Ishikawa (cell line): ENCODE measurements at regions not wholly inside any gene's neighbourhood (a gene's known extent, or its start where the extent isn't known, plus 50 kb on each side); places are given as distances from the start of the nearest gene placed in this dataset.

Experiments used
- CEBPB ChIP-seq: IDR thresholded peaks from 2 replicates; pipeline ENCODE4 v1.6.1; 2012
- CREB1 ChIP-seq: IDR thresholded peaks from 2 replicates; pipeline ENCODE4 v1.6.1; 2012; ENCODE audit warnings: low read depth
- EGR1 ChIP-seq: IDR thresholded peaks from 2 replicates; pipeline ENCODE4 v1.6.1; 2012
- EP300 ChIP-seq: IDR thresholded peaks from 2 replicates; pipeline ENCODE4 v1.6.1; 2012; ENCODE audit warnings: borderline replicate concordance
- FOXM1 ChIP-seq: IDR thresholded peaks from 2 replicates; pipeline ENCODE4 v1.6.1; 2012; ENCODE audit warnings: low read depth, borderline replicate concordance
- NFIC ChIP-seq: IDR thresholded peaks from 2 replicates; pipeline ENCODE4 v1.6.1; 2012
- RAD21 ChIP-seq: IDR thresholded peaks from 2 replicates; pipeline ENCODE4 v1.6.1; 2012; ENCODE audit warnings: low read depth
- TAF1 ChIP-seq: IDR thresholded peaks from 2 replicates; pipeline ENCODE4 v1.6.1; 2012; ENCODE audit warnings: low read depth, mild to moderate bottlenecking
- TCF12 ChIP-seq: IDR thresholded peaks from 2 replicates; pipeline ENCODE4 v1.6.1; 2012; ENCODE audit warnings: low read depth
- TEAD4 ChIP-seq: IDR thresholded peaks from 2 replicates; pipeline ENCODE4 v1.6.1; 2012
- USF1 ChIP-seq: IDR thresholded peaks from 2 replicates; pipeline ENCODE4 v1.6.1; 2012
- YY1 ChIP-seq: IDR thresholded peaks from 2 replicates; pipeline ENCODE4 v1.6.1; 2012; ENCODE audit warnings: low read depth
- ZBTB7A ChIP-seq: IDR thresholded peaks from 2 replicates; pipeline ENCODE4 v1.6.1; 2012; ENCODE audit warnings: low read depth
- TF ChIP-seq, protein P1 (sequence below): IDR thresholded peaks from 2 replicates; pipeline ENCODE4 v1.6.1; 2012
- TF ChIP-seq, protein P2 (sequence below): IDR thresholded peaks from 2 replicates; pipeline ENCODE4 v1.6.1; 2012; ENCODE audit warnings: low read depth, mild to moderate bottlenecking

- TF ChIP-seq USF1 = no peak
- no peak for TF ChIP-seq TEAD4
- no peak for TF ChIP-seq EP300
- TF ChIP-seq, protein P1, sequence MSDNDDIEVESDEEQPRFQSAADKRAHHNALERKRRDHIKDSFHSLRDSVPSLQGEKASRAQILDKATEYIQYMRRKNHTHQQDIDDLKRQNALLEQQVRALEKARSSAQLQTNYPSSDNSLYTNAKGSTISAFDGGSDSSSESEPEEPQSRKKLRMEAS = no peak
Measured at GRCh38 chr2:133986881-133987795, 266.7 kb upstream of the MGAT5 start.

- TF ChIP-seq EP300 = no peak
- TF ChIP-seq, protein P2, sequence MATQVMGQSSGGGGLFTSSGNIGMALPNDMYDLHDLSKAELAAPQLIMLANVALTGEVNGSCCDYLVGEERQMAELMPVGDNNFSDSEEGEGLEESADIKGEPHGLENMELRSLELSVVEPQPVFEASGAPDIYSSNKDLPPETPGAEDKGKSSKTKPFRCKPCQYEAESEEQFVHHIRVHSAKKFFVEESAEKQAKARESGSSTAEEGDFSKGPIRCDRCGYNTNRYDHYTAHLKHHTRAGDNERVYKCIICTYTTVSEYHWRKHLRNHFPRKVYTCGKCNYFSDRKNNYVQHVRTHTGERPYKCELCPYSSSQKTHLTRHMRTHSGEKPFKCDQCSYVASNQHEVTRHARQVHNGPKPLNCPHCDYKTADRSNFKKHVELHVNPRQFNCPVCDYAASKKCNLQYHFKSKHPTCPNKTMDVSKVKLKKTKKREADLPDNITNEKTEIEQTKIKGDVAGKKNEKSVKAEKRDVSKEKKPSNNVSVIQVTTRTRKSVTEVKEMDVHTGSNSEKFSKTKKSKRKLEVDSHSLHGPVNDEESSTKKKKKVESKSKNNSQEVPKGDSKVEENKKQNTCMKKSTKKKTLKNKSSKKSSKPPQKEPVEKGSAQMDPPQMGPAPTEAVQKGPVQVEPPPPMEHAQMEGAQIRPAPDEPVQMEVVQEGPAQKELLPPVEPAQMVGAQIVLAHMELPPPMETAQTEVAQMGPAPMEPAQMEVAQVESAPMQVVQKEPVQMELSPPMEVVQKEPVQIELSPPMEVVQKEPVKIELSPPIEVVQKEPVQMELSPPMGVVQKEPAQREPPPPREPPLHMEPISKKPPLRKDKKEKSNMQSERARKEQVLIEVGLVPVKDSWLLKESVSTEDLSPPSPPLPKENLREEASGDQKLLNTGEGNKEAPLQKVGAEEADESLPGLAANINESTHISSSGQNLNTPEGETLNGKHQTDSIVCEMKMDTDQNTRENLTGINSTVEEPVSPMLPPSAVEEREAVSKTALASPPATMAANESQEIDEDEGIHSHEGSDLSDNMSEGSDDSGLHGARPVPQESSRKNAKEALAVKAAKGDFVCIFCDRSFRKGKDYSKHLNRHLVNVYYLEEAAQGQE = no peak
- TF ChIP-seq, protein P1 = no peak
- no peak for TF ChIP-seq CEBPB
- TF ChIP-seq TEAD4 = no peak
- no peak for TF ChIP-seq RAD21
- no peak for TF ChIP-seq NFIC
Measured at GRCh38 chr2:133988316-133988891, 265.5 kb upstream of the MGAT5 start.

GRCh38 chr2:133991606-133992168 lies 262.2 kb upstream of the MGAT5 start:
- TF ChIP-seq, protein P2 = no peak
- TF ChIP-seq USF1 = peak; percentile 27; the same call in 1 of the 2 replicates

GRCh38 chr2:133992454-133992853 lies 261.4 kb upstream of the MGAT5 start:
- TF ChIP-seq EP300 (no peak), NFIC (no peak)
- TF ChIP-seq, protein P1 = no peak

DNA sequence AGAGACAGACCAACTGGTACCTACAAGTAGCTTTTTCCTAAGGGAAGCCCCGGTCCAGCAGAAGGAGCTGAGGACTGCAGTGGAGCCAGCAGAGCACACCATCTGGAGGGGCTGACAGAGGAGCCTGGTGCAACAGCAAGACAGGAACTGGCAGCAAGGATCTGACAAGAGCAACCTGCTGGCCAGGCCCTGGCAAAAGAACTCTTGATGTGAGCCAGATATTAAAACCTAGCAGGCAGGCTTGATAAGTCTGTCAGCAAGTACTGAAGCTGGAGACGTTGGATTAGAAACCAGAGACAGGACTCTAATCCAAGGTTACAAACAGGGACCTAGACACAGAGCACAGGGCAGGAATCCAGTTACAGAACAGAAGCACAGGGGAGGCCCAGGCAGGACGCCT lies 260.7 kb upstream of the MGAT5 start:
- TF ChIP-seq TCF12 = no peak
- TF ChIP-seq, protein P1 = no peak
- no peak for TF ChIP-seq FOXM1
- no peak for TF ChIP-seq RAD21
- no peak for TF ChIP-seq EGR1
- no peak for TF ChIP-seq NFIC
- TF ChIP-seq TEAD4 = no peak
- TF ChIP-seq EP300 = no peak
- TF ChIP-seq CREB1 = no peak
- no peak for TF ChIP-seq CEBPB
- TF ChIP-seq YY1 = no peak
- no peak for TF ChIP-seq TAF1
- TF ChIP-seq ZBTB7A = no peak
- no peak for TF ChIP-seq USF1
- TF ChIP-seq, protein P2 = no peak
